ENCODE measurements at regions not wholly inside any gene's neighbourhood (a gene's known extent, or its start where the extent isn't known, plus 50 kb on each side); places are given as distances from the start of the nearest gene placed in this dataset.
"Not testable (repeated sequence)": the region's sequence is repeated elsewhere in the genome, so short reads cannot be mapped to it uniquely, and the experiment has no call there.

DNA sequence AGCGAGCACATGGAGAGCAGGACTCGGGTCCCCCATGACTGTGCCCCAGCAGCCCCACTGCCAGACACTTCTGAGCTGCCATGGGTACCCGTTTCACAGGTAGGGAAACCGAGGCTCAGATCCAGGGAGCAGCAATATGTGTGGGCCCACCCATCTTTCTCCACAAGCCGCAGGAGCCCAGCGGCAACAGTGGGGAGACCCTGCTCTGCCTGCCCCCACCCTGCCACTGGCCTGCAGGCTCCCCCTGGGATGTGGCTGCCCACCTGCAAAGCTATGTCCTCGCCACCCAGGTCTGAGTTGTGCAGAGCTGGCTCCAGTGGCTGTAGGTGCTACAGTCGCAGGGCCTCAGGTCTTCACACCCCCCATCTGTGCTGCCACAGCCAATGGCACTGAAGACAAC is 50.6 kb upstream of the C1QTNF9B start:
- DNase-seq (ENCODE audit: low spot score): no peak

DNA sequence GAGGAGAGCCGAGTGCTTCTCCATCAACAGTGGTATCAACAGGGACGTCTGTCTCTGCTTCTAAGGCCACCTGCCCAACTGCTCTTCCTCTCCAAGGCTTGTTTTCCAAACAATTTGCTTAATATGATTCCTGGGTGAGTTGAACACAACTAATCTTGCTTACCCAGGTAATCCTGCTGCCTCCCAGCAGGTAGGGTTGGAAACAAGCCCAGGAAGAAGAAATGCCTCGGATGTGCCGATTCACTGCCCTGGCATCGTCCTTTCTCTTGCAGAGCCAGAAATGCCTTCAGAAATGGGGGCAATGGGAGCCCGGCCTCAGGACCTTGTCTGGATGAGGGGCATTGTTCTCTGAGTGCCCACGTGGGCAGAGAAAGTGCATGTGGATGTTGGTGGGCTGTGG is 51.9 kb upstream of the C1QTNF9B start:
- no peak for DNase-seq (ENCODE audit: low spot score)

DNA sequence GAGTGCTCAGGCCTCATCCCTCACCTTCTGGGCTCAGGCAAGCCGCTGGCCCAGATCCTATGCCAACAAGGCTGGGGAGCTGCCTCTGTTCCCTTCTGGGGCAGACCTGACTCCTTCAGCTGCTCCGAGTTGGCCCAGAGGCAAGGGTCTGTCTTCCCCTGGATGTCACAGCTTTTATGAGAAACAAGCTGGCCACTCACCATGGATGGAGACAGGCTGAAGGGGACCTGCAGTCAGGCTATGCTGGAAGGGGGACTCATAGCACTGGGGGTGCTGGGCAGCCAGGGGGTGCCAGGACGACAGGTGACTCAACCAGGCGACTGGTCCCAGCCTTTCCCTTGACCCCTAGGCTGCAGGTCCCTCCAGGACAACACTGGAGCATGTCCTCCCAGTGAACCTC is 52.4 kb upstream of the C1QTNF9B start:
- no peak for DNase-seq (ENCODE audit: low spot score)

DNA sequence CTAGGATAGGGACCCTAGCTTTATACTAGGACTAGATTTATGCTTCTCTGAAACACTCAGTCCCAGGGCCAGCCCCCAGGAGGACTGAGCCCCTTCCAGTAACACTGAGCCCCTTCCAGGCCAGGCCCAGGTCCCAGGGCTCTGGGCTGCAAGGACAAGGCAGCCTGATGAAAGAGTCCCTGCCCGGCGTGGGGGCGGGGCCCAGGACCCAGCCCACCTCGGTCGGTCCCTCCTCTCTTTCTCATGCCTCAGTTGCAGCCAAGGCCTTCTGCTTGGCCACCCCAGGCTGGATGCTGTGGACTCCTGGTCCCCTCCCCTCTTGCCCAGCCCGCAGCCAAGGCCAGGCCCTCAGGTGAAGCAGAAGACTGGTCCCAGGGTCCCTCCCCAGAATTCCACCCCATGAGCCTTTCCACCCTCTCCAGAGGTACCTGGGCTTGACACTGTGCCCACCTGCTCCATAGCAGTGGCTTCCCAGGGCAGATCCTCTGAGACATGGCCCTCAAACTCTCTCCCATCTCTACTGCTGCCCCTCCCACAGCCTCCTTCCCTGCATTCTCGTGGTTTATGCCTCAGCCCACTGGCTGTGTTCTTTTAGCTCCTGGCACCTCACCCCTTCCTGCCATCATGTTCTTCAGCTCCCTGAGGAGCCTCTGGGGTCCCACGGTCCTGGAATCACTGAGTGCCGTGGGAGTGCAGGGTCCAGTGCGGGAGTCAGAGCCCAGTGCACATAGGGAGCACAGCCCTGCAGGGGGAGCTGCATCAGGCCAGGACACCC is 53.6 kb upstream of the C1QTNF9B start:
- no peak for DNase-seq (ENCODE audit: low spot score)

DNA sequence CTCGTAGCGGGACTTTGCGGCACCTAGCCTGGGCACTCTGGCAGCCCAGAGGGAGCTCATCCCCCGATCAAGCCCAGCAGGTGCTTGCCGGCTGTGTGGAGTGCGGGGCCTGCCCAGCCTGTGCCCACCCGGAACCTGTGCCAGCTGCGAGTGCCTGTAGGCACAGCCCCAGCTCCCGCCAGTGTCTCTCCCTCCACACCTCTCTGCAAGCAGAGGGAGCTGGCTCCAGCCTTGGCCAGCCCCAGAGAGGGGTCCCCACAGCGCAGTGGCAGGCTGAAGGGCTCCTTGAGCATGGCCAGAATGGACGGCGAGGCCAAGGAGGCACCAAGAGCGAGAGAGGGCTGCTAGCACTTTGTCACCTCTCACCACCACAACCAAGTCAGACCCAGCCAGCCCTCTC is 55.5 kb upstream of the C1QTNF9B start:
- no peak for DNase-seq (ENCODE audit: low spot score)

DNA sequence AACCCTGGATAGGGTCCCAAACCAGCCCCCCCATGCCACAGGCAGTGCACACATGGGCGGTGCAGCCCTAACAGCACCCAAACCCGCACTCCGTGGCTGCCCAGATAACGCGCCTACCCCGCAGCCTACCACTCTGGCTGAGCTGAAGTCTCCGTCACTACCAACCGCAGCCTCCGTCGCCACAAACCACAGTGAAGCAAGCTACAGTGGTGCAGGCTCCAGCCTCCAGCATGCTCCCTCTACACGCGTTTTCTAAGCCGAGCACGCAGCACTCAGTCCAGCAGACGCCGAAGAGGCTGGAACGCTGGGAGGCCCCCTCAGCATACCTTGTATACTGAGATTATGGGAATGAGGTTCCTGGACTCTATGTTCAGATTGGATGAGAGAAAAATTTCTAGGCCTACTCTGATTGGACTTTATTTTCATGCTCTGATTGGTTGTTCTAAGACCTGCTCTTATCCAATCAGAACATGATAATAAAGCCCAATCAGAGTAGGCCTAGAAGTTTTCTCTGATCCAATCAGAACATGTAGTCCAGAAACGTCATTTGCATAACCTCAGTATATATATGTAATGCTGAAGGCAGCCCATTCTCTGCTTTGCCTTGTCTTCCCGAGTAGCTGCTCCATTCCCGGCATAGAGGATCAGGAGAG is 56.7 kb upstream of the C1QTNF9B start:
- DNase-seq (ENCODE audit: low spot score): no peak

DNA sequence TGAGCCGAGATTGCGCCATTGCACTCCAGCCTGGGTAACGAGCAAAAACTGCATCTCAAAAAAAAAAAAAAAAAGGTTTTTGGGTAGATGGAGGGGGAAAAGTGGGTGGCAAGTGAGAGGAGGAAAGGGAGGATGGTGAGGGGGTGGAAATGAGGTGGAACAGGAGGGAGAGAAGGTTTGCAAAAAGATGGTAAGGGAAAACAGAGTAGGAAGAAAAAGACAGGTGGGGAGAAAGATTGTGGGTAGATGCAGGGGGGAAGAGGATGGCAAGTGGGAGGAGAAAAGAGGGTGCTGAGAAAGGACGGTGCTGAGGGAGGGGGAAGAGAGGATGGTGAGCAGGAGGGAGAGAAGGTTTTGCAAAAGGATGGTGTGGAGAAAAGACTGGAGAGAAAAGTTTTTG is 57.8 kb upstream of the C1QTNF9B start:
- DNase-seq (ENCODE audit: low spot score): no peak

DNA sequence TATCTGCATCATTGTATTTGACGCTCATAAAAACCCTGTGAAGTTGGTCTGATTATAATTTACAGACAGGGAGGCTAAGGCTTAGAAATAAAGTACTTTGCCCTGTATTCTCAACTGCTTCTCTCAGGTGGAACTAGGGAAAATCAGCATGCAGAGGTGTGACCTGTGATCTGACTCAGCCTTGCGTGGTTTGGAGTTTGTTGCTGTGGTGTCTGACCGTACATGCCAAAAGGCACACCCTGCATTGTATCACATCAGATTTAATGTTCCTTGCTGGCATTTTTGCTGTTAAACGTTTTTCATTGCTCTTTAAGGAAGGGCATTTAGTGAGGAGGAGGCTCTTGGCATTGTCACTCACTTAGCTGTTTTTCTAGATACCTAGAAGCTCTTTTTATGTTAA is 58.8 kb upstream of the C1QTNF9B start:
- DNase-seq (ENCODE audit: low spot score): no peak

DNA sequence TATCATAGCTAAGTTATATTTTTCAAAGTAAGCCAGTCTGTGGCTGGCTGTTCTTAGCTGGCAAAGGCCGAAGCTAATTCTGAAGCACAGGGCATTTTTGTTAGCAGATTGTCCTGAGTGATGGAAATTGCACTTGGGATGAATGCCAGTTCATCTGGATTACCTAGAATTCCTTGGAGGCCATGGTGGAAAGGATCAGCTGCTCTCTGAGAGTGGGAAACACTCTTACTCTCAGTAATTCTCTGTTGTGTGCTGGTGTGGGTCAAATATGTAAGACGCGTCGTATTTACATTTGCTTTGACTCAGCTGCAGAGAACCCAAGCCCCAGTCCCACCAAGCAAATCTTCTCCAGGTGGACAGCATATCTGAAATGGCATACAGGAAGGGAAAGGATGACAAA is 60.7 kb upstream of the C1QTNF9B start:
- DNase-seq (ENCODE audit: low spot score): no peak

DNA sequence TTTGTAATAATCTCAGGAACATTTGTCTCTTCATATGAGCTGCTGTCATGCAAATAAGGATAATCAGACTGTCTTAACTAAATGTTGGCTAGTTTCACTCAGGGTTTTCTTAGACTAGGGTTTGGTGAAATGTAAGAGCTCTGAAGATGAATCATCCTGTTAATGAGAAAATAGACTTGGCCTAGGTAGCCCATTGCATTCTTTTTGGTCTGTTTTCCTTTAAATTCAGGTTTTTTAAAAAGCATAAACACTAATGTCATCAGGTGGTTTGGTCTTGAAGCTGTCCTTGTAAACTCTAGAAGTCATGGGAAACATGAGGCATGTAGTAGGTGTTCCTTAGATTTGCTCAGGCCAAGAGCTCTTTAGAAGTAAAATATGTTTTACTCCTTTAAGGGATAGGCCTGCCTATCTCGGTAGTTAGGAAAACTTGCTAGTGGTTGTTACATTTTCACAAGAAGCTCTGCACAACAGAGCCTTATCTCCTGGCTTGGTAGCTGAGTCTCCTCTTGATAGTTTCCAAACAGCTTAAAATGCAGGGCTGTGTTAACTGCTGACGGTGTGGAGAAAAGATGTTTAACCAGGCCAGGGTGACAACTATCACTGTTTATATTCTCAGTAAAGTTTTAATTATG is 62.0 kb upstream of the C1QTNF9B start:
- DNase-seq (ENCODE audit: low spot score): no peak

DNA sequence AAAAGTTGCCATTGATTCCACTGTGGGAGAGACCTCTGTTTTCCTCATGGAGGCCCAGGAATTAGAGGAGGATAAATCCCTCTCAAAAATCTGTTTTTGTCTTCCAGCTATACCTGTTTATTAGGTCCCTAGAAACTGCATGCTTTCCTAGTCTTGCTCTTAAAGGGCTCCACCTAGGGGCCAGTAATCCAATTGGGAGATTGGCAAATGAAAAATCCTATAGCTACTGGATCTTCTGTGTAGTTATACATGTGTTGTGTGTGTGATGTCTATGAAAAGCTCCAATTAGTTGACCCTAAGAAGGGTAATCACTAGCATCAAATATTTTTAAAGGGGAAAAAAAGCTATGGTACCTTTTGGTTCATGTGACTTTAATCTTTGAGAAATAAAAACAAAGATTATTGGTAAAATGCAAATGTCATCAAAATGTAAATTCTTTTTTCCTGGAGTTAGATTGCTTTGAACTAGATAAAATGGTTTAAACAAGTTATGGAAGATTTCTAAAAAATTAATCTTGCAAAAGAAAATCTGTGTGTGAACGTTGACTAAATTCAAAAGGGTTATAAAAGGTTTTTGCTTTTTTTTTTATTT is 63.4 kb upstream of the C1QTNF9B start:
- DNase-seq (ENCODE audit: low spot score): no peak

DNA sequence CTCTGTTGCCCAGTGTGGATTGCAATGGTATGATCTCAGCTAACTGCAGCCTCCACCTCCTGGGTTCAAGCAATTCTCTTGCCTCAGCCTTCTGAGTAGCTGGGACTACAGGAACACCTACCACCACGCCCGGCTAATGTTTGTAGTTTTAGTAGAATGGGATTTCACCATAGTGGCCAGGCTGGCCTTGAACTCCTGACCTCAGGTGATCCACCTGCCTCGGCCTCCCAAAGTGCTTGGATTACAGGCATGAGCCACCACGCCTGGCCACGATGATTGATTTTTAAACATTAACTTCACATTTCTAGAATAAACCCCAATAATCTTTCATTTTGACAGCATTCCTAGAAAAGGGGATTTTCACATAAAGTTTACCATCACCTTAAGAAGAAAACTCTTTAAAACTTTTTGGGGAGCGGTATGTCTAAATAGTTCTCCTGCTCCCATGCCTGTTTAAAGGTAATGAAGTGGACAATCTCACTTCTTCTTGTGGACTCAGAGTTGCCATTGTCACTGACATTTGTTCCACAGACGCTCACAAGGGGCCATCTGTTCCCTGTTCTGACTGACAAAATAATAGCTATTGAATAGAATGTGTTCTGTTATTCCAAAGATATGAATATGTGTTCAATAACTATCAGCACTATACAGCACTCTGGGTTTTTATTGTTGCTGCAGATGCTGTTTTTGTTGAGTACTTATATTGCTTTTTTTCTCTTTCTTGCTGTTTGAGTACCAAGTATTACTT is 66.1 kb upstream of the C1QTNF9B start:
- DNase-seq (ENCODE audit: low spot score): no peak

DNA sequence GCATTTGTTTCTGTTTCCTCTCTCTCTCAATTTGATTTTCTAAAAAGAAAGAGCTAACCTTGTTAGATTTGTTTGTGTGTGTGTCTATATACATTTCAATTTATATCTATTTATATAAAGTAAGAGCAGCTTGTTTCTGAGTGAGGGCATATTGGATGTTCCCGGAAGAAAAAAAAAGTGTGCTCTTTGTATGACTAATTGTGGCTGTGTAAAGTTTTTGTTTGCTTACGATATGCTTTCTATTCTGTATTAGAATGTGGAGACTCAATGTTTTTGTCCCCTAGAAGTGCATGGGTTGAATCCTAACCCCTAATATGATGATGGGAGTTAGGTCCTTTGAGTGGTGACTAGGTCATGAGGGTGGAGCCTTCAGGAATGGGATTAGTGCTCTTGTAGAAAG is 66.6 kb upstream of the C1QTNF9B start:
- no peak for DNase-seq (ENCODE audit: low spot score)

DNA sequence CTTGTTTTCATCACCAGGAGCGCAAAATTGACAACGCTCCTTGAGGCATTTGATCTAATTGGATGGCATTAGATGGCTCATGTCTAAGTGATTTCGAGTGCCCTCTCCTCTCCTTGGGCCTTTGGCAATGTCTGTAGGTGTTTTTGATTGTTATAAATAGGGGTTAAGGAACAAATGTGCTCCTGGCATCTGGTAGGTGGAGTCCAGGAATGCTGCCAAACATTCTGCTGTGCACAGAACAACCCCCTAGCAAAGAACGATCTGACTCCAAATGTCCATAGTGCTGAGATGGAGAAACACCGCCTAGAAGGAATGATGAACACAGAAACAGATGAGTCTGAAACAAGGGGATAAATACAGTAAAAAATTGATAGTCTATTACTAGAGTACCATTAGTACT is 68.0 kb upstream of the C1QTNF9B start:
- DNase-seq (ENCODE audit: low spot score): no peak

DNA sequence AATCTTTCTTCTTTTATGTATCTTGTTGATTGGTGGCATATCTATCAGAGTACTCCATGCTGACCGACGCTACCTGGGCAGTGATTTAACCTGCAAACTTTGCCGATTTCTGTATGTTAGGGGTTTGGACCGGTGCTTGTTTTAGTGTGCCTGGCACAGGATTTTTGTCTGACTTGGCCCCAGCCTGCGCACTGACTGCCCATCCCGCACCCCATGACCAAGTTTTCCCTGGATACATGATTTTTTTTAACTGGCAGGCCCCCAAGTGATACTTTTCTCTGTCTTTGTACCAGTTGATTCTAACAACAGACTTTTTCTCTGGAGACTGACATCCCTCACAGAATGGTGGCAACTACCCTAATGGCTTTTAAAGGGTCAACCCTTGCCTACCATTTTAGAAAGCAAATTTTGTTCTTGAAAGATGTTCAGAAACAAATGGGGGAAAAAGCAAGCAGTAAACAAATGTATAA is 69.0 kb upstream of the C1QTNF9B start:
- no peak for DNase-seq (ENCODE audit: low spot score)

DNA sequence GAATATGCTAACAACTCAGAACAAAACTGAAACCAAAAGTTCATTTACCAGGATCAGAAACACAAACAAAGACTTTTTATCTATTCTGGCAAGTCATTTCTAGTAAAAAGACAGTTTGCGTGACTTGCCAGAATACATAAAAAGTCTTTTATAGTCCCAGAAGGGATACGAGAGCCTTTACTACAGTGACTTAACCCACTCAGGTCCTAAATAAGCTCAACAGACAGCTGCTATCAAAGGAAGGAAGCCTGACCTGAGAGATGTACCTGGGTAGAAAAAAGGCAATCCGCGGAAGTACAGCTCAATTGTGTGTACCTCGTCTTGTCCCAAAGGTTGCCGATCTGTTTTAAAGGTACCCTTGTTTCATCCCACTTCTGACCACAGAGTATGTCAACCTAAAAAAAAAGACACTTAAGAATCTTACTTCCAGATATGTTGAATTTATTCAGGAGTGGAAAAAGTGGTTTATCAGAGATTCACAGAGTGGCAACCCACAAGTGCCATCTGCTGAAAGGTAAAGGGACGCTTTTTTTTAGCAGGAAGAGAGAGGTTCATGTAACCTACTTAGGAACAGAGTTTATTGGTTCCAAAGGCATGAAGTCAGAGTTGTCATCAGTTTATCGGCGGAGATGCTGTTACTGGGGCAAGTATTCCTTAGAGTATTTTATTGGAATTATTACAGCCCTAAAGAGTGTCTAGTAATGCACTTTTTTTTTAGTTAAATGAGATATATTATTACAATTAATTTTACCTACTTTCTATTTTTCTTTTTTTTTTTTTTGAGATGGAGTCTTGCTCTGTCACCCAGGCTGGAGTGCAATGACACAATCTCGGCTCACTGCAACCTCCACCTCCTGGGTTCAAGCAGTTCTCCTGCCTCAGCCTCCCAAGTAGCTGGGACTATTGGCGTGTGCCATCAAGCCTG is 69.7 kb upstream of the C1QTNF9B start:
- DNase-seq (ENCODE audit: low spot score): no peak

DNA sequence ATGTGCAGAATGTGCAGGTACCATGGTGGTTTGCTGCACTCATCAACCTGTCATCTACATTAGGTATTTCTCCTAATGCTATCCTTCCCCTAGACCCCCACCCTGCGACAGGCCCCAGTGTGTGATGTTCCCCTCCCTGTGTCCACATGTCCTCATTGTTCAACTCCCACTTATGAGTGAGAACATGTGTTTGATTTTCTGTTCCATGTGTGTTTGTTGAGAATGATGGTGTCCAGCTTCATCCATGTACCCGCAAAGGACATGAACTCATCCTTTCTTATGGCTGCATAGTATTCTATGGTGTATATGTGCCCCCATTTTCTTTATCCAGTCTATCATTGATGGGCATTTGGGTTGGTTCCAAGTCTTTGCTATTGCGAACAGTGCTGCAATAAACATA is 70.5 kb upstream of the C1QTNF9B start:
- not testable (repeated sequence) for DNase-seq (ENCODE audit: low spot score)

DNA sequence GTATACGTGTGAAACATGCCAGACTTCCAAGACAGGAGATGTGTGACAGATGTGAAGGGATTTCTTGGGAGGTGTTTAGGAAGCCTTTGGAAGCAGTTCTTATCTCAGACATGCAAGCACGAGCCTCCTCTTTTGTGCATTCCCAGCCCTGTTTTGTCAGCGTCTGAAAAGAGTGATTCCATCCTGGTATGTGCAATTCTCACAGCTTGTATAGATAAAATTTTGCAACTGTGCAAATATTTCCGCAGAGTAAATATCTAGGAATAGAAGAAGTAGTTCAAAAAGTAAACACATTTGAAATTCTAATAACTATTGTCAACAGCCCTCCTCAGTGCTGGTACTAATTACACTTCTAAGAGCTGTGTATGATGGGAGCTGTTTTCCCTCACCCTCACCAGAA is 72.3 kb upstream of the C1QTNF9B start:
- DNase-seq (ENCODE audit: low spot score): no peak

DNA sequence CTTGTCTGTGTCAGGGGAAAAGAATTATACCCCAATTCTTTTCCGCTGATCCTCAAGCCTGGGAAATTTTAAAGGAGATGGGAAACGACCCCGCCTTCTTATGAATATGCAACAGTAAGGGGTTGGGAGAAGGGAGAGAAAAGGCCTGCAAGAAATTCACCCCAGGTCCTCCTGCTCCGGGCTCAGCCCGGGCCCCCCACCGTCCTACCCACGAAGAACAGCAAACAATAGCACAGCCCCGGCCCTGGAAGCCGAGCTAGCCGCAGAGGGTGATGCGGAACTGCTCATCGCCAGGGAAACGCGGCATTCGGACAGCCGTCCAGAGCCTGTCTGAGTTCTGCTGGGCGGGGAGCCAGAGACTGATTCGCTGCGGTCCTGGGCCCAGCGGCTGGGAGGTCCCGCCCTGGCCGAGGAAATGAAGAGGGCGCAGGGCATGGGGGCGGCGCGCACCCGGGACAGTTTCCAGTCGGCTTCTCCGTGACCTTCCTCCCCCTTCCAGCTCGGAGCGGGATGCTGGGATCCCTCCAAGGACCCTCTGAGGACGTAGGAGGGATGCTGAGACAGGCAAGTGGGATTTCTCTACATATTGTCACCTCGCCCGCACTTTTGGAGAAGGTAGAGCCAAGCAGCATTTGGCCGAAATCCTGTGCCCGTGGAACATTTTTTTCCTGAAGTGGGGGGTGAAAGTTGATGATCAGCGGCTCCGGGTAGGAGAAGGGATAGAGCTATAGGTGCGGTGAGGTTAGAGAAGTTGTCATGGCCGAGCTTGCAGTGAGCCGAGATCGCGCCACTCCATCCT is 82.3 kb upstream of the C1QTNF9B start:
- DNase-seq (ENCODE audit: low spot score): peak; percentile 90

DNA sequence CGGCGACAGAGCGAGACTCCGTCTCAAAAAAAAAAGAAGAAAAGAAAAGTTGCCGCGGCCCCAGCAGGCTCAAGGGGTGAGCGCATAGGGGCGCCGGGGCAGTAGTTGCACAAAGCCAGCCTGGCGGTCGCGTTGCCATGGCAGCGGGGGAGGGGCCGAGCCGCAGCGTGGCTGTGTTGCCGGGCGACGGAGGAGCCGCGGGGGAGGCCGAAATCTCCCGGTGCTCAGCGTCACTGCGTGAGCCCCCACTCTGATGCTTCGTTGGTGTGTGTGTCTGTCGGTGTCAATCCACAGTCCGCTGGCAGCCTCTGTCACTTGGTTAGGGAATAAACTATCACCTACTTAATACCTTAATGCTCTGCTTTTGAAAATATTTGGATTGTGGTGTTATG is 82.9 kb upstream of the C1QTNF9B start:
- peak; percentile 92 for DNase-seq (ENCODE audit: low spot score)
